ENCODE measurements at regions not wholly inside any gene's neighbourhood (a gene's known extent, or its start where the extent isn't known, plus 50 kb on each side); places are given as distances from the start of the nearest gene placed in this dataset.
A peak's percentile ranks its signal among the peaks of the same experiment; 100 is the strongest.

DNA sequence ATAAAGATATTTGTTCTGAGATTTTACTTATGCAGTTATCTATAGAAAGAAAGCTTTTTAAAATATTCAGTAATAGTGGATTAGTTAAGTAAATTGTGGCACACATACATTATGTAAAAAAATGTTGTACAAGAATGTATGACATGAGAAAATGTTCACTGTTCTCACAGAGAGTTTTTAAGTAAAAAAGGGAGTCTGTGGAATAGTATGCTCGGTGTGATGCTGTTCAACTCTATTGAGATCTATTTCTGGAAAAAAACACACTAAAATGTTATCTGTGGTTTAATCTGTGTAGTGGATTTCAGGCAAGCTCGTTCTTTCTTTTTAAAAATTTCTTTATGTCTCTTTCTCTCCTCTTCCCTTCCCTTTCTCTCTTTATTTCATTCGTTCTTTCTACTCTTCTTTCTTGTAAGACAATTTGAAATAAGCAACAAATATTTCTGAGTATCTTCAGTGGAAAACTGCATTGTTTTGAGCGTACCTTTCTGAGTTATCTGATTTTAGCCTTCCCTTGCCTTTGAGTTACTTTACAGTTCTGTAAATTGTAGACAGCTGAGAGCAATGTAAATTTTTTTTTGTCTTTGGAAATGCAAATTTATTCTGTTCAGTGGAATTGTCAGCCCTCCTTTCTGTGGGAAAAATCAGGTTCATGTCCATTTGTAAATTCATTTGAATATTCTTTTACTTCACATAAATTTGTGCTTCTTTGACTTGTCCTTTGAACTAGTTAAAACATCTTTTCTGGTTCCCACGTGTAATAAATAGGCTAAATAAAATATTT lies 229.0 kb upstream of the NOX3 start:
- Mint-ChIP-seq H3K4me3 (no peak overlapping the region), H3K27me3 (ENCODE audit: insufficient read depth, low read depth) (no peaks in the 10 kb centered on the region), H3K4me1 (no peaks in the 10 kb centered on the region), H3K36me3 (no peaks in the 10 kb centered on the region), H3K9me3 (no peaks in the 10 kb centered on the region), H3K27ac (no peak overlapping the region)
- Histone ChIP-seq H3K27me3 (no peaks in the 10 kb centered on the region), H3K4me1 (no peaks in the 10 kb centered on the region), H4K20me1 (ENCODE audit: low read depth) (no peaks in the 10 kb centered on the region), H2AFZ (replicated peaks) (no peak overlapping the region), H3K9me3 (ENCODE audit: low read depth) (no peaks in the 10 kb centered on the region), H3K4me3 (no peak overlapping the region), H3K27ac (no peak overlapping the region), H3K4me2 (no peak overlapping the region), H3K9ac (no peak overlapping the region), H3F3A (ENCODE audit: low read depth) (no peaks in the 10 kb centered on the region), H3K79me2 (ENCODE audit: low read depth) (no peaks in the 10 kb centered on the region), H3K36me3 (no peaks in the 10 kb centered on the region)
- no peak for DNase-seq (ENCODE audit: low spot score)
- TF ChIP-seq EZH2 (IDR thresholded peaks at IDR 0.05) = no peak
- TF ChIP-seq, protein P1, sequence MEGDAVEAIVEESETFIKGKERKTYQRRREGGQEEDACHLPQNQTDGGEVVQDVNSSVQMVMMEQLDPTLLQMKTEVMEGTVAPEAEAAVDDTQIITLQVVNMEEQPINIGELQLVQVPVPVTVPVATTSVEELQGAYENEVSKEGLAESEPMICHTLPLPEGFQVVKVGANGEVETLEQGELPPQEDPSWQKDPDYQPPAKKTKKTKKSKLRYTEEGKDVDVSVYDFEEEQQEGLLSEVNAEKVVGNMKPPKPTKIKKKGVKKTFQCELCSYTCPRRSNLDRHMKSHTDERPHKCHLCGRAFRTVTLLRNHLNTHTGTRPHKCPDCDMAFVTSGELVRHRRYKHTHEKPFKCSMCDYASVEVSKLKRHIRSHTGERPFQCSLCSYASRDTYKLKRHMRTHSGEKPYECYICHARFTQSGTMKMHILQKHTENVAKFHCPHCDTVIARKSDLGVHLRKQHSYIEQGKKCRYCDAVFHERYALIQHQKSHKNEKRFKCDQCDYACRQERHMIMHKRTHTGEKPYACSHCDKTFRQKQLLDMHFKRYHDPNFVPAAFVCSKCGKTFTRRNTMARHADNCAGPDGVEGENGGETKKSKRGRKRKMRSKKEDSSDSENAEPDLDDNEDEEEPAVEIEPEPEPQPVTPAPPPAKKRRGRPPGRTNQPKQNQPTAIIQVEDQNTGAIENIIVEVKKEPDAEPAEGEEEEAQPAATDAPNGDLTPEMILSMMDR (IDR thresholded peaks at IDR 0.05) = no peak

DNA sequence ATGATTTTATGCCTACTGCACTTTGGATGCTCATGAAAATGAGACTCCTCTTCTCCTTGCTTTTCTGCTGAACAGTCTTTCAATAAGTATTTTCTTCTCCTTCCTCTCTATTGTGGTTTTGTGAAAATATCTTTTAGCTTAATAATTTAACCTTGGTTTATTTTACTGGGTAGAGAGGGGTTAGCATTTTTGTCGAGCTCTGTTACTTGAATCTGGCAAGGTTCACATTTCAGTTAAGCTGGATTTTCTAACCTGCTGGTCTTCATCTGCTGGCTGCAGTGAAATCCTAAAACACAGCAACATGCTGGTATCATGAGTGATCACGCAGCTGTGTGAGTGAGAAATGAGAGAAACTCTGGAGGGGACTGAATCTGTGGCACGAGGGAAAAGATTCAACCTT lies 222.7 kb upstream of the NOX3 start:
- Mint-ChIP-seq H3K36me3 (no peaks in the 10 kb centered on the region), H3K9me3 (no peaks in the 10 kb centered on the region), H3K27me3 (ENCODE audit: insufficient read depth, low read depth) (no peaks in the 10 kb centered on the region), H3K4me1 (peaks cover 3% of the 10 kb centered on the region), H3K27ac (no peak overlapping the region), H3K4me3 (no peak overlapping the region)
- Histone ChIP-seq H3K4me3 (no peak overlapping the region), H3K27me3 (no peaks in the 10 kb centered on the region), H3K9me3 (ENCODE audit: low read depth) (no peaks in the 10 kb centered on the region), H3K4me2 (no peak overlapping the region), H3K9ac (no peak overlapping the region), H3K4me1 (no peaks in the 10 kb centered on the region), H3K36me3 (no peaks in the 10 kb centered on the region), H3K27ac (no peak overlapping the region), H3K79me2 (ENCODE audit: low read depth) (no peaks in the 10 kb centered on the region), H4K20me1 (ENCODE audit: low read depth) (no peaks in the 10 kb centered on the region), H3F3A (ENCODE audit: low read depth) (no peaks in the 10 kb centered on the region), H2AFZ (replicated peaks) (peak overlapping the region; percentile 35)
- no peak for DNase-seq (ENCODE audit: low spot score)
- TF ChIP-seq EZH2 (IDR thresholded peaks at IDR 0.05) = no peak

DNA sequence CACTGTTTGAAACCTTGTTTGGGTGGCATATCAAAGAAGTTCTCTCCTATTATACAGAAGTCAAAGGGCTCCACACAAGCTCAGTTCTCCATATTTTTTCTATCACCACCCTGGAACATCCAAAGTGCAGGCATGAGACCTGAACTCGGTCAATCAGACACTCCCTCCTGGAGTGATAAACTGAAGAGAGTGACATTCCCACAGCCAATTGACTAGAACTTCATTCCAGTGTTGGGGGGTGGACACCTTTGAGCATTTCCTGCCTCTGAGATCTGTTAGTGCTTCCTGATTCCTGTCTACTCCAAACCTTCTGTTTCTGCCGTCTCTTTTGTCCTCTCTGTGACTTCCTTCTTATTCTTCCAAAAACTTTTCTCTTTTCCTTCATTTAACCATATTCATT lies 220.7 kb upstream of the NOX3 start:
- TF ChIP-seq EZH2phosphoT487 (IDR thresholded peaks at IDR 0.05) (no peak), EZH2 (IDR thresholded peaks at IDR 0.05) (no peak)
- TF ChIP-seq, protein P1 (IDR thresholded peaks at IDR 0.05) = no peak
- Histone ChIP-seq H3K9ac (no peak overlapping the region), H3K4me1 (no peaks in the 10 kb centered on the region), H3K4me3 (no peak overlapping the region), H3K4me2 (no peak overlapping the region), H3K27me3 (no peaks in the 10 kb centered on the region), H3F3A (ENCODE audit: low read depth) (no peaks in the 10 kb centered on the region), H3K79me2 (ENCODE audit: low read depth) (no peaks in the 10 kb centered on the region), H4K20me1 (ENCODE audit: low read depth) (no peaks in the 10 kb centered on the region), H2AFZ (replicated peaks) (peak overlapping the region; percentile 20), H3K36me3 (no peaks in the 10 kb centered on the region), H3K9me3 (ENCODE audit: low read depth) (no peaks in the 10 kb centered on the region), H3K27ac (no peak overlapping the region)
- Mint-ChIP-seq H3K36me3 (no peaks in the 10 kb centered on the region), H3K4me1 (peaks cover 3% of the 10 kb centered on the region), H3K9me3 (no peaks in the 10 kb centered on the region), H3K27ac (no peak overlapping the region), H3K4me3 (no peak overlapping the region), H3K27me3 (ENCODE audit: insufficient read depth, low read depth) (no peaks in the 10 kb centered on the region)
- DNase-seq (ENCODE audit: low spot score) = no peak

GRCh38 chr6:155670655-155671054 lies 215.0 kb upstream of the NOX3 start:
- H3K4me1 ChIP-seq = no peaks in the 10 kb centered on the region
- Mint-ChIP-seq H3K27ac (no peak overlapping the region), H3K4me1 (peaks cover 4% of the 10 kb centered on the region), H3K9me3 (no peaks in the 10 kb centered on the region), H3K36me3 (no peaks in the 10 kb centered on the region), H3K27me3 (ENCODE audit: insufficient read depth, low read depth) (no peaks in the 10 kb centered on the region), H3K4me3 (no peak overlapping the region)
- TF ChIP-seq EZH2 (IDR thresholded peaks at IDR 0.05) (no peak), EZH2phosphoT487 (IDR thresholded peaks at IDR 0.05) (no peak)
- TF ChIP-seq, protein P1 (IDR thresholded peaks at IDR 0.05) = no peak
- no peaks in the 10 kb centered on the region for H3K9me3 ChIP-seq (ENCODE audit: low read depth)
- no peaks in the 10 kb centered on the region for H3K36me3 ChIP-seq
- H3K4me3 ChIP-seq = no peak overlapping the region
- no peaks in the 10 kb centered on the region for H4K20me1 ChIP-seq (ENCODE audit: low read depth)
- no peaks in the 10 kb centered on the region for H3K27me3 ChIP-seq
- no peaks in the 10 kb centered on the region for H3F3A ChIP-seq (ENCODE audit: low read depth)
- no peak overlapping the region for H3K4me2 ChIP-seq
- no peak overlapping the region for H2AFZ ChIP-seq (replicated peaks)
- no peak overlapping the region for H3K9ac ChIP-seq
- no peak for DNase-seq (ENCODE audit: low spot score)
- no peaks in the 10 kb centered on the region for H3K79me2 ChIP-seq (ENCODE audit: low read depth)
- no peak overlapping the region for H3K27ac ChIP-seq

All from neural progenitor cell (in vitro differentiated cells).